ENCODE measurements at regions not wholly inside any gene's neighbourhood (a gene's known extent, or its start where the extent isn't known, plus 50 kb on each side); places are given as distances from the start of the nearest gene placed in this dataset.

DNA sequence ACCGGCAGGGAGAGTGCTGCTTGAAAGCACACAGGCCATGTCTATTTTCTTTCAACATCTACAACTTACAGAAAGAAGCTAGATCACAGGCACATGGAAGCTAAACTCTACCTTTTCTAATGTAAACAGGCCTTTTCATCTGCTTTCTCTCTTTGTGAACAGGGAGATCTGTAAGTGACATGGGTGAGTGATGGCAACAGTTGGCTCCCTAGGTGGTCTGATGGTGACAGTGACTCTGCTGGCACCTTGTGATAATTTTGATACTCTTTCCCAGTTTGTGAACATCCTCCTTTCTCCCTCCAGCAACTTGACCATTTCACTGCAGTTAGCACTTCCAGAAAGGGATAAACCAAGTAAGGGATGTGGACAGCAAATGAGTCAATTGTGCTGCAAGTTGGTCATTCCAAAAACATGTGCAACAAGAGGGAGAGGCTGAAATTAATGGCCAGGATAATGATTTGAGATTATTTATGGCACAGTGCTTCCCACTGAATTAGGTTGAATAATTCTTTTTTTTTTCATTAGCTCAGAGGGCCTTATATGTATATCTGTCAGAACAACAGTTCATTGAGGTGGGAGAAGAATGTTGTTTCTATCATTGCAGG lies 89.5 kb downstream of the XCL2 start:
- DNase-seq: no peak

GRCh38 chr1:168453056-168453455 lies 90.7 kb downstream of the XCL2 start:
- no peak for DNase-seq

GRCh38 chr1:168452329-168452728 lies 91.5 kb downstream of the XCL2 start:
- no peak for DNase-seq

DNA sequence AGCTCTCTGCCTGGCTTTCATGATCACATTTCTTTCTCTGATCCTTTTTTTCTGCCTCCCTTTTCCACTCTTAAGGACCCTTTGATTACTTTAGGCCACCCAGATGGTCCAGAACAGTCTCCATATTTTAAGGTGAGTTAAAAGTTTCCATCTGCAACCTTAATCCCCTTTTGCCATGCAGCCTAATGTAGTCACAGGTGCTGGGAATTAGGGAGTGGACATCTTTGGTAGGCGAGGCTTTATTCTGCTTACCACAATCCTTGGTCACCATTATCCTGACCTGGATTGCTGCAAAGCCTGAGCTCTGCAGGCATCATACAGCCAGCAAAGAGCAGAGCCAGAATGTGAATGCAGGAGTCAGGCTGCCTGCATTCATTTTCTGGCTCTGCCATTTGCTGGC lies 95.9 kb downstream of the XCL2 start:
- no peak for DNase-seq

DNA sequence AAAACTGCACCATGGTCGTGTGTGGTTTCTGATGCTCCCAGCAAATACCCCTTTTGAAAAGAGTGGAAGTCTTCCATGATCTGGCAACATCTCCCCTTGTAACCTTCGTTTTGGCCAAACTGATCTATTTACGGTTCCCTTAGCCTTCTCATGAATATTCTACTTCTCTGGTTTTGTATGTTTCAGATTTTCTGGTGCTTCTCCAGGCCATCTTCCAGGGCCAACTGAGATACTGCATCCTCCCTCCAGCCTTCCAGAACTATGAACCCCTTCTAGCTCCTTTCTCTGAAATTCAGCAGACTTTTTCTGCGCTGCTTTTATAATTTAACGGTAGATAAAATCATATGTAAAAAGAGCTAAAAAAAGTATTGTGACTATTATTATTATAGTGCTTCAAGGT lies 97.7 kb downstream of the XCL2 start:
- no peak for DNase-seq

DNA sequence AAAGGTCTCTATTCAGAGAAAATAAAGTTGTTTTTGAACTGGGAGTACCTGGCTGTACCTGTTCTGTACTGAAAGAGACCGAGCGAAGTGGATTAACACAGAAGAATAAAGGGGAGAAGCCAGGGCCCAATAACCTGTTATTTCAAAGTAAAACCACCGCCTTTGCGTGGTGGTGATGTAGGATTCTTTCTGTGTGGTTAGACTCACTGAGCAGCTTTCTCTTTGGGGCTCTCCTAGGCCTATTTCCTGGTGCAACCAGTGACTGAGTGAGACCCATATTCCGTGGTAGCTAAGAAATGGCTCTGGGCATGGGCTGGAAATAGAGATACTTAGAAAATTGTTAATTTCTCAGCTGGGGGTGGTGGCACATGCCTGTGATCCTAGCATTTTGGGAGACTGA lies 99.9 kb downstream of the XCL2 start:
- DNase-seq: no peak

- no peak for DNase-seq
Observed at GRCh38 chr1:168443356-168443755, 100.4 kb downstream of the XCL2 start.

- DNase-seq: no peak
Observed at GRCh38 chr1:168442931-168443330, 100.9 kb downstream of the XCL2 start.

DNA sequence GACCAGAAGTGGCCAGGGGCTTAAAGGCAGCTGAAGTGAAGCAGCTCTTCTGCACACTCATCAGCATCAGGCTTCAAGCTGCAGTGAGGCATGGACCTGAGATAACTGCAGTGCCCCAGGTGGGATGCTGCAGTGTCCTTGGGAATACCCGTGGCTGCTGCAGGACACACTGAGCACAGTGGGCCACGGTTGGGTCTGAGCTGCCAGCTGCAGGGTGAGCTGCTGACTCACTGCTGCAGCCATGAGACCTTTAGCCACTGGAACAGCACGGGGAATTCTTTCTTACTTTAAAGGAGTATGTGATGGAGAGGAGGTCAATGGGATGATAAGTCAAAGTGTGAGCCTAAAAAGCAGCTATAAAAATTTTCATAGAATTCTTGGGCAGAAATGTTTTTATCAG lies 102.1 kb downstream of the XCL2 start:
- no peak for DNase-seq

GRCh38 chr1:168439456-168440375 lies 104.1 kb downstream of the XCL2 start:
- DNase-seq: peak; percentile 92

- DNase-seq: no peak
Observed at GRCh38 chr1:168438626-168439025, 105.2 kb downstream of the XCL2 start.

DNA sequence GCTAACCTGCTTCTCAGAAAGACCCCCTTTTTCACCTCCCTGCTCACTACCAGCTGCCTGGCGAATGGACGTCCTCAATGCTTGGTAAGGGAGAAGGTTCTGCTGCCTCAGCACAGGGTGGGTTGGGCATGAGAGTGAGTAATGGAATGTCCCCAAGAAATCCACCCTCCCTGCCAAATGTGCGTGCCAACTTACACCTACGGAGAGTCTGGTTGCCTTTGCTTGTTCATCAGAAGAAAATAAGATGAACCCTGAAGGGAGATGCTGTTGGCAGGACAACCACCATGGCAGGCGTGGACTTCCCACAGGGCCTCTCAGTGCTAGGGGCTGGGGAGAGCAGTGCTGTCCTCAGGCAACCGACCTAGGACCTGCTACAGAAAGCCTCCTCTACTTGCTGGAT lies 106.0 kb downstream of the XCL2 start:
- no peak for DNase-seq

- no peak for DNase-seq
Observed at GRCh38 chr1:168435439-168435838, 108.4 kb downstream of the XCL2 start.

GRCh38 chr1:168433238-168433637 lies 110.6 kb downstream of the XCL2 start:
- DNase-seq: peak; percentile 89

DNA sequence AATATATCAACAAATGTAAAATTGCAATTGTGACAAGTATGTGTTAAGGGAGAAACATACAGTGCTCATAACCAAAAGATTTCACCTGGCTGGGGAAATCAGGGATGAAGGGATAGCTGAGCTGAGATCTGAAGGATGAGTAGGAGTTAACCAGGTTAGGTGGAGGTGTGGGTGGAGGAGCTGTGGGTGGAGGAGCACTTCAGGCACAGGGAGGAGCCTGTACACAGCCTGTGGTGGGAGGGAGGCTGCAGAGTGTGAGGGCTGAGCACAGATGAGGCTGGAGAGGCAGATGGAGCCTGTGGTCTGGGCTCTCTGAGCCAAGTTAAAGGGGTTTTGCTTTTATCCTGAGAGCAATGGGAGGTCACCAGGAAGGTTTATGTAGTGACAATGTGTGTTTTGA lies 111.9 kb downstream of the XCL2 start:
- no peak for DNase-seq

GRCh38 chr1:168430321-168430720 lies 113.5 kb downstream of the XCL2 start:
- DNase-seq: peak; percentile 12

DNA sequence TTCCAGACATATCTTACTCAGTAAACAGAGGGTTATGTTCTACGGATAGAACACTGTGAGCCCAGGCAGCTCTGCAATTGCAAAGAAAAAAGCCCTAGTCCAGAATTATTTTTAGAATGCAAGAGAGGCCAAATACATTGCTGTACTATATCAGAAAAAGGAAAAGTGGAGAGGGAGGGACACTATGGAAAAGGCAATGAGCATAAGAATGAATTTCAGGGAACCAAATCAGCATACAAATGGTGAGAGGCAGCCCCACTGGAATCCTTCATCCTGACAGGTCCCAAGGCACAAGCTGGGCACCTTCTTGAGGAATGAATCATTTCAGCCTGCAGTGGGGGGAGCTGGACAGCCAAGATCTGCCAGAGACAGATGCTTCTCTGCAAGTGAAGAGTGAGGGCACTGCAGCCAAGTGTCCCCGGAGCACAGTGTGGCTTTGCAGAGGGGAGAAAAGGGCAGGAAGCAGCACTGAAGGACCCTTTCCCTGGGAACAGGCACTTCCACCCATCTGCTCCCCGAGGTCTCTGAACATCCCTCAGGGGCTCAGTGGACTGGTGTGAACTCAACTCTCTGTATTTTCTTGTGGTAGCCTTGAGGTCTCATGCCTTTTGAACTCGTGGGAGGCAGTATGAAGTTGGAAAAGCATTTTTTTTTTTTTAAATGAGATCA lies 115.6 kb downstream of the XCL2 start:
- DNase-seq: no peak

GRCh38 chr1:168427051-168427450 lies 116.7 kb downstream of the XCL2 start:
- no peak for DNase-seq

- DNase-seq: no peak
Observed at GRCh38 chr1:168424281-168424680, 119.5 kb downstream of the XCL2 start.

- no peak for DNase-seq
Observed at GRCh38 chr1:168422203-168422847, 121.5 kb downstream of the XCL2 start.

DNA sequence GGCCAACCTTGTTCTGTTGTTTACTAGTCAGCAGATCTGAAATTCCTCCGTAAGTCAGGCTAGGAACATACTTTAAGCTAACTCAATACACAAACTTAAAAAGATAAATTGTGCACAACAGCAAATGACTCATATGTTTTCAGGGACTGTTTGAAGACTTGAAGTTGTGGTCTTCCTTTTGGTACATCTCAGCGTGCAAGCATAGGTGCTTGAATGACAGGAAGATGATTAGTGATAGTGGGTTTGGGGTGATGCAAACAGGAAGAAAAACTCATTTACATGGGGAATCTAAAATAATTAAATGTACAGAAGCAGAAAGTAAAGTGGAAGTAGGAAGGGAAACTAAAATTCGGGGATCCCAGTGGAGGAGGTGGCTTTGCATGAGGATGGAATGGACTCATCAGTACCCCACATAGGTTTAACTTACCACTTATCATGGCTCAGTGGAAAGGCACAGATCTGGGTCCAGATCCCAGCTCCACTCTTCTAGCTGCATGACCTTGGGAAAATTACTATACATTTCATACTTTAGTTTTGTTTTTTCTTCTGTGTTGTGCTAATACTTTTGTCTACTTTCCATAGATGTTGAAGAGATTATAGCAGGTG lies 122.3 kb downstream of the XCL2 start:
- no peak for DNase-seq

GRCh38 chr1:168420177-168420576 lies 123.6 kb downstream of the XCL2 start:
- DNase-seq: no peak

DNA sequence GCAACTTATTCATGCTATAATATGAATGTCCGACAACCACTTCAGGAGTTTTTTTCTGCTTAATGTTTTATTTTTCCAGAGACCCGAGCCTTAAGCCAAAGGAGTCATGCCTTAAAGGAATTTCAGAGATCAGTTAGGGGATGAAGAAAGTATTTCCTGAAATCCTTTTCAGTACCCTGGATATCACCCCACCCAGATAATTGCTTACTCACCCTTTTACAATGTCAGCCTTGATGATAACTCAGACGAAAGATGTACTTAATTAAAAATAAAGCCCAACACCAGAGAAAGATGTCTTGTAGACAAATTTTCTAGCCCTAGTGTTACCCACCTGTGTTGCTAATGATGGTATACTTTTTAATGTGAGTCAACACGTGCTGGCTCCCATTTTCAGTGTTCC lies 124.1 kb downstream of the XCL2 start:
- no peak for DNase-seq

Data from NCI-H2227 treated with DMSO at 0.1 percent for 48 hours (cell line).